IMR-90 (cell line): ENCODE measurements at regions not wholly inside any gene's neighbourhood (a gene's known extent, or its start where the extent isn't known, plus 50 kb on each side); places are given as distances from the start of the nearest gene placed in this dataset.
"Not testable (repeated sequence)": the region's sequence is repeated elsewhere in the genome, so short reads cannot be mapped to it uniquely, and the experiment has no call there.

ENCODE experiments used
- ATAC-seq: fragments of 200-7000 bp; cut with Tn5 transposase; 2 replicates; pipeline ENCODE4 v1.9.1; 2020; ENCODE audit warnings: low read depth, mild to moderate bottlenecking, moderate library complexity
- BruUV-seq: library from RNA; stranded (reverse); fragments of 400-500 nt; replicated peaks from 2 replicates; lab custom pipeline; 2021; lab: Mats Ljungman, UMichigan
- CTCF ChIA-PET: fragments of 300-600 bp; formaldehyde crosslinking; extraction: SDS; loops from one replicate; lab custom pipeline; 2021; ENCODE audit warnings: antibody characterized with exemption; lab: Yijun Ruan, JAX
- POLR2A ChIA-PET: fragments of 300-600 bp; sonication (Branson Sonifier 250); formaldehyde crosslinking; loops from one replicate; lab custom pipeline; 2022; ENCODE audit warnings: antibody characterized with exemption; ENCODE audit not compliant: unreplicated experiment; lab: Charles Lee
- DNase-seq: peaks from one replicate; pipeline ENCODE4 v3.0.0; 2013
- H2AFZ ChIP-seq: replicated peaks from 2 replicates; pipeline ENCODE3; 2013; ENCODE audit warnings: low read length, mild to moderate bottlenecking; ENCODE audit not compliant: poor library complexity
- H2AK5ac ChIP-seq: 2 replicates; pipeline ENCODE4 v1.6.1; 2013; ENCODE audit warnings: low read depth, low read length, inconsistent platforms
- H2AK9ac ChIP-seq: replicated peaks from 2 replicates; pipeline ENCODE3; 2013; ENCODE audit warnings: mild to moderate bottlenecking, low read depth, low read length, moderate library complexity; ENCODE audit not compliant: poor library complexity
- H2BK120ac ChIP-seq: 2 replicates; pipeline ENCODE4 v1.6.1; 2013; ENCODE audit warnings: low read depth, low read length, inconsistent platforms
- H2BK15ac ChIP-seq: 3 replicates; pipeline ENCODE4 v1.6.1; 2013; ENCODE audit warnings: low read depth, low read length, inconsistent platforms
- H2BK20ac ChIP-seq: 2 replicates; pipeline ENCODE4 v1.6.1; 2013; ENCODE audit warnings: low read depth, mild to moderate bottlenecking, inconsistent platforms, low read length, moderate library complexity
- H2BK5ac ChIP-seq: 2 replicates; pipeline ENCODE4 v1.6.1; 2013; ENCODE audit warnings: mild to moderate bottlenecking, low read depth, low read length, inconsistent platforms; ENCODE audit not compliant: poor library complexity, severe bottlenecking
- H3K14ac ChIP-seq: replicated peaks from 2 replicates; pipeline ENCODE4 v1.6.1; 2013; ENCODE audit warnings: low read depth, low read length, inconsistent platforms
- H3K18ac ChIP-seq: 2 replicates; pipeline ENCODE4 v1.6.1; 2013; ENCODE audit warnings: low read depth, low read length, control low read depth
- H3K23ac ChIP-seq: 2 replicates; pipeline ENCODE4 v1.6.1; 2013; ENCODE audit warnings: low read depth, low read length, inconsistent platforms
- H3K27ac ChIP-seq: 2 replicates; pipeline ENCODE4 v1.5.1; 2013; ENCODE audit warnings: mild to moderate bottlenecking, control low read depth, low read length; ENCODE audit not compliant: insufficient read depth
- H3K27me3 ChIP-seq: 2 replicates; pipeline ENCODE4 v1.6.1; 2013; ENCODE audit warnings: low read length; ENCODE audit not compliant: control insufficient read depth, insufficient read depth
- H3K36me3 ChIP-seq: 2 replicates; pipeline ENCODE4 v1.6.1; 2013; ENCODE audit warnings: low read length, mixed read lengths; ENCODE audit not compliant: control insufficient read depth, insufficient read depth
- H3K4ac ChIP-seq: 2 replicates; pipeline ENCODE4 v1.6.1; 2013; ENCODE audit warnings: low read depth, low read length, inconsistent platforms
- H3K4me1 ChIP-seq: 2 replicates; pipeline ENCODE4 v1.6.1; 2013; ENCODE audit warnings: low read length, mixed read lengths; ENCODE audit not compliant: control insufficient read depth, insufficient read depth
- H3K4me2 ChIP-seq: 2 replicates; pipeline ENCODE4 v1.6.1; 2013; ENCODE audit warnings: low read depth, mild to moderate bottlenecking, control low read depth, low read length, moderate library complexity
- H3K4me3 ChIP-seq: 2 replicates; pipeline ENCODE4 v1.5.1; 2013; ENCODE audit warnings: low read depth, mild to moderate bottlenecking, control low read depth, low read length, moderate library complexity; ENCODE audit not compliant: insufficient read depth
- H3K56ac ChIP-seq: 2 replicates; pipeline ENCODE4 v1.6.1; 2013; ENCODE audit warnings: low read length, inconsistent platforms; ENCODE audit not compliant: insufficient read depth; ENCODE audit errors: extremely low read depth
- H3K79me1 ChIP-seq, 2 experiments: 2 replicates each; pipeline ENCODE4 v1.6.1; 2013; ENCODE audit warnings: low read length in 2 of 2, inconsistent platforms in 1 of 2, low read depth in 1 of 2
- H3K9ac ChIP-seq: 2 replicates; pipeline ENCODE4 v1.6.1; 2013; ENCODE audit warnings: low read depth, low read length, control low read depth
- H3K9me1 ChIP-seq: 2 replicates; pipeline ENCODE4 v1.6.1; 2013; ENCODE audit warnings: low read length, inconsistent platforms; ENCODE audit not compliant: insufficient read depth
- H3K9me3 ChIP-seq: 2 replicates; pipeline ENCODE4 v1.6.1; 2013; ENCODE audit warnings: low read length; ENCODE audit not compliant: control insufficient read depth, insufficient read depth
- H4K20me1 ChIP-seq: 2 replicates; pipeline ENCODE4 v1.6.1; 2013; ENCODE audit warnings: low read length, inconsistent platforms; ENCODE audit not compliant: insufficient read depth
- H4K5ac ChIP-seq: 2 replicates; pipeline ENCODE4 v1.6.1; 2013; ENCODE audit warnings: mild to moderate bottlenecking, low read depth, low read length, control low read depth
- H4K8ac ChIP-seq, 2 experiments: 2 replicates each; pipeline ENCODE4 v1.6.1; 2013; ENCODE audit warnings: low read depth in 2 of 2, low read length in 2 of 2, control low read depth in 1 of 2, inconsistent platforms in 1 of 2
- H4K91ac ChIP-seq: 2 replicates; pipeline ENCODE4 v1.6.1; 2013; ENCODE audit warnings: low read depth, low read length, inconsistent platforms; ENCODE audit not compliant: insufficient read depth
- POLR2A ChIP-seq: IDR thresholded peaks from 2 replicates; pipeline ENCODE4 v1.6.1; 2012; ENCODE audit warnings: mild to moderate bottlenecking, low read depth, low read length
- RAD21 ChIP-seq: IDR thresholded peaks from 2 replicates; pipeline ENCODE4 v1.6.1; 2012; ENCODE audit warnings: low read length, improper control_type of control experiment
- RFX5 ChIP-seq: IDR thresholded peaks from 2 replicates; pipeline ENCODE4 v1.8.0; 2012; ENCODE audit warnings: low read depth, mild to moderate bottlenecking, low read length, moderate library complexity
- WGBS, 2 experiments: methylation state at CpG; one replicate each; pipeline versions ENCODE4 v1.1.5 to v1.1.7; 2013; ENCODE audit warnings: missing lambda C conversion rate in 2 of 2; ENCODE audit not compliant: insufficient read length in 1 of 2; ENCODE audit errors: extremely low coverage in 2 of 2; 5-methylcytosine and 5-hydroxymethylcytosine counted together
- dilution Hi-C: fragments of 300-500 bp; cut with HindIII; formaldehyde crosslinking; loops from one replicate; pipeline ENCODE4 v1.14.3; 2018; ENCODE audit warnings: low sequenced_read_pairs; ENCODE audit not compliant: unreplicated experiment
- in situ Hi-C: fragments of 300-500 bp; cut with MboI; formaldehyde crosslinking; loops from 3 replicates; pipeline ENCODE4 v1.14.3; 2019; ENCODE audit warnings: low sequenced_read_pairs, inconsistent platforms, mixed read lengths
- intact Hi-C: fragments of 100-400 bp; cut with micrococcal nuclease; formaldehyde crosslinking; loops from 2 replicates; pipeline ENCODE4 v1.10.0; 2022

GRCh38 chr7:112692333-112692732, 97.9 kb downstream of the TMEM168 start:
- in situ Hi-C loops, result no loop called here
- ATAC-seq, result no peak
- Histone ChIP-seq H4K8ac (no peak overlapping the region), H3K27ac (no peak overlapping the region), H4K91ac (no peak overlapping the region), H3K4ac (no peak overlapping the region), H4K5ac (no peak overlapping the region), H3K14ac (no peak overlapping the region), H3K36me3 (no peaks in the 10 kb centered on the region), H2AK5ac (no peak overlapping the region), H3K4me2 (no peak overlapping the region), H4K20me1 (no peaks in the 10 kb centered on the region), H3K18ac (no peak overlapping the region), H3K27me3 (no peaks in the 10 kb centered on the region), H2BK5ac (no peak overlapping the region), H2BK20ac (no peak overlapping the region), H2AFZ (no peak overlapping the region), H2AK9ac (no peak overlapping the region), H3K23ac (no peak overlapping the region), H2BK120ac (no peak overlapping the region), H3K56ac (no peak overlapping the region), H3K4me3 (no peak overlapping the region), H3K4me1 (no peaks in the 10 kb centered on the region), H3K9me3 (no peaks in the 10 kb centered on the region), H3K9me1 (no peaks in the 10 kb centered on the region), H3K79me1 (no peaks in the 10 kb centered on the region), H3K9ac (no peak overlapping the region), H2BK15ac (no peak overlapping the region)
- POLR2A ChIA-PET, result no interaction called here
- TF ChIP-seq RAD21 (no peak), RFX5 (no peak), POLR2A (no peak)
- BruUV-seq, result no TSS peak
- dilution Hi-C loops, result no loop called here
- WGBS, 2 experiments, result no CpG with 5 or more reads among the region's 2 CpGs
- intact Hi-C loops, result no loop called here
- DNase-seq, result no peak
- CTCF ChIA-PET, result no interaction called here

- H3K27me3 ChIP-seq, H2AFZ ChIP-seq, H3K4me2 ChIP-seq, H2BK5ac ChIP-seq, H3K9ac ChIP-seq, H3K14ac ChIP-seq, CTCF ChIA-PET, POLR2A ChIA-PET, H3K56ac ChIP-seq, H3K9me1 ChIP-seq, DNase-seq, H3K9me3 ChIP-seq, H3K79me1 ChIP-seq, H3K18ac ChIP-seq, H3K4me3 ChIP-seq, H4K8ac ChIP-seq, H3K27ac ChIP-seq, H2BK120ac ChIP-seq, in situ Hi-C loops, H2AK9ac ChIP-seq, BruUV-seq, intact Hi-C loops, H3K23ac ChIP-seq, H2BK15ac ChIP-seq, H3K4me1 ChIP-seq, H3K36me3 ChIP-seq, H4K5ac ChIP-seq, dilution Hi-C loops, ATAC-seq, H4K20me1 ChIP-seq, H3K4ac ChIP-seq, H4K91ac ChIP-seq, H2AK5ac ChIP-seq, H2BK20ac ChIP-seq: not testable (repeated sequence)
- WGBS, 2 experiments, result no CpG with 5 or more reads among the region's 30 CpGs
Measured at GRCh38 chr7:112697211-112697610, 93.0 kb downstream of the TMEM168 start.
